Kidney epithelial cell (primary cell): ENCODE measurements at regions not wholly inside any gene's neighbourhood (a gene's known extent, or its start where the extent isn't known, plus 50 kb on each side); places are given as distances from the start of the nearest gene placed in this dataset.

Experiments
- DNase-seq: peaks from one replicate; pipeline ENCODE4 v3.0.0-alpha.2; 2010; ENCODE audit warnings: low read depth
- H3K27me3 ChIP-seq: 2 replicates; pipeline ENCODE4 v1.6.0; 2011; ENCODE audit warnings: low read length; ENCODE audit not compliant: control insufficient read depth, insufficient read depth
- H3K36me3 ChIP-seq: 2 replicates; pipeline ENCODE4 v1.5.1; 2011; ENCODE audit warnings: low read length; ENCODE audit not compliant: control insufficient read depth, insufficient read depth
- H3K4me3 ChIP-seq: 2 replicates; pipeline ENCODE4 v1.5.1; 2011; ENCODE audit warnings: low read depth, mild to moderate bottlenecking, control low read depth, low read length
- CTCF ChIP-seq: IDR thresholded peaks from 2 replicates; pipeline ENCODE4 v1.5.1; 2011; ENCODE audit warnings: mild to moderate bottlenecking, moderate library complexity, low read length, control low read depth, inconsistent platforms; ENCODE audit not compliant: insufficient read depth, poor library complexity, severe bottlenecking

- TF ChIP-seq CTCF: no peak
- H3K27me3 ChIP-seq: no peaks in the 10 kb centered on the region
- H3K36me3 ChIP-seq: no peaks in the 10 kb centered on the region
- no peak overlapping the region for H3K4me3 ChIP-seq
- no peak for DNase-seq
These were observed 746.3 kb upstream of the RIOK2 start for GRCh38 chr5:97929383-97929782.

DNA sequence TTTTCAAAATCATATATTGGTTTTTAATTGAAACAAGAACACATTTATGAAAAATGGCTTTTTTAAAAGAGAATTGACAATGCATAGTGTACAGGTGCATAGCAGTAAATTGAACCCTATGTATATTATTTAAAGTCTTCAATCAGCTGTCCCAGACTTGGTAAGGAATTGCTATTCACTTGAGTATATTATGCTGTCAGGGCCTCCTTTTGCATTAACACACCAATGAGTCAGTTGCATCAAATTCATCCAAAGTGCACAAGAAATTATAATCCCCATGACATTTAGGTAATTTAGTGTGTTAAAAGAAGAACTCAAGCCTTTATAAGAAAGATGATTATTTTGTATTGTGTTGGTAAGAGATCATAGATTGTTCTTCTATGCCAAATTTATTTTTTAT is 748.8 kb upstream of the RIOK2 start:
- H3K4me3 ChIP-seq: no peak overlapping the region
- DNase-seq: no peak
- H3K36me3 ChIP-seq: no peaks in the 10 kb centered on the region
- no peak for TF ChIP-seq CTCF
- no peaks in the 10 kb centered on the region for H3K27me3 ChIP-seq

GRCh38 chr5:97936231-97936630 is 753.2 kb upstream of the RIOK2 start:
- no peak overlapping the region for H3K4me3 ChIP-seq
- TF ChIP-seq CTCF: no peak
- H3K27me3 ChIP-seq: no peaks in the 10 kb centered on the region
- DNase-seq: no peak
- no peaks in the 10 kb centered on the region for H3K36me3 ChIP-seq

DNA sequence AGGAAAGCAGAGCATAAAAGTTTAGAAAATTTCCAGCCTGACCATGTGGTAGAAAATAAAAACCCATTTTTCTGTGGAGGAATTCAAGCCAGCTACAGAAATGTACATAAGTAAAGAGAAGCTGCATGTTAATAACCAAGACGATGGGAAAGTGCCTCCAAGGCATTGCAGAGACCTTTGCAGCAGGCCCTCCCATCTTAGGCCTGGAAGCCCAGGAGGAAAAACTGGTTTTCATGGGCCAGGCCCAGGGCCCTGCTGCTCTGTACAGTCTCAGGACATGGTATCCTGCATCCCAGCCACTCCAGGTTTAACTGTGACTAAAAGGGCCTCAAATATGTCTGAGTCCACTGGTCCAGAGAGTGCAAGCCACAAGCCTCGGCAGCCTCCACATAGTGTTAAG is 754.8 kb upstream of the RIOK2 start:
- TF ChIP-seq CTCF: no peak
- DNase-seq: no peak
- Histone ChIP-seq H3K36me3 (no peaks in the 10 kb centered on the region), H3K4me3 (no peak overlapping the region), H3K27me3 (no peaks in the 10 kb centered on the region)

DNA sequence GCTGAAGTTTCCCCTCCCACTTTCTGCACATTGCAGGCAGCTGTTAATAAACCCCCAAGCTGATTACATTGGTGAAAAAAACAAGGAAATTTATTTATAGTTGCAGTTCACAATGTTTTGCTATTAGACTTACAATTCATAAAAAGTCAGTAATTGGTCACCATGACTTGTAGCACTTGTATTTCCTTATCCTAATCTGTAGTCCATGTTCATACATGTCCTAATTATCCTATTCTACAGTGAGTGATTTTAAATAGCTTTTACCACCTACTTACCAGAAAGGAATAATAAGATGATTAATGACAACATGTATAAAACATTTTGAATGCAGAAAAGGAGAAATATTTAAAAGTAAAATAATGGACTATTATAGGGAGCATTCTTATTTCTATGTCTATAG is 760.0 kb upstream of the RIOK2 start:
- DNase-seq: no peak
- TF ChIP-seq CTCF: no peak

DNA sequence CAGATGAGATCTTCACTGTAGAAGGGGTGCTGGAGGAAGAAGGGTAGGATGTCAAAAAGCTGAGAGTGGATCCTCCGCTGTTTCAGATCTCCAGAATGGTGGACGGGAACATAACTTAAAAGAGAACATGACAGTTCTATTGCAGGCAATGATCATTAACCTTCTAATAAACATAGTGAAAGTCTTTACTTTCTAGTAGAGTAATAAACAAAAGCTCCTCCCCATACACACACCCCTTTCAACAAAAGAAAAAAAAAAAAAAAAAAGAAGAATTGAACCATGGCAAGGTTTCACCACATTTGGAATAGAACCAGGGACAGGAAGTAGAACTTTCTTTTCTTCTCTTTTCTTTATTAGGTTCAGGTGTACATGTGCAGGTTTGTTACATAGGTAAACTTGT is 768.1 kb upstream of the RIOK2 start:
- no peak for DNase-seq

More for the DNA sequence above, 760.0 kb upstream of the RIOK2 start:
- Histone ChIP-seq H3K4me3 (no peak overlapping the region), H3K27me3 (no peaks in the 10 kb centered on the region), H3K36me3 (no peaks in the 10 kb centered on the region)

More for the DNA sequence above, 768.1 kb upstream of the RIOK2 start:
- no peaks in the 10 kb centered on the region for H3K36me3 ChIP-seq
- no peak for TF ChIP-seq CTCF
- no peaks in the 10 kb centered on the region for H3K27me3 ChIP-seq
- H3K4me3 ChIP-seq: no peak overlapping the region
